MG63 (cell line): ENCODE measurements at regions not wholly inside any gene's neighbourhood (a gene's known extent, or its start where the extent isn't known, plus 50 kb on each side); places are given as distances from the start of the nearest gene placed in this dataset.
"Not testable (repeated sequence)": the region's sequence is repeated elsewhere in the genome, so short reads cannot be mapped to it uniquely, and the experiment has no call there.

Experiments used
- DNase-seq: peaks from one replicate; pipeline ENCODE4 v3.0.0-alpha.2; 2020
- H3K27me3 ChIP-seq: fragments of 250-450 bp; sonication (Bioruptor Pico); 2 replicates; pipeline ENCODE4 v1.5.1; 2020; ENCODE audit warnings: mild to moderate bottlenecking, moderate library complexity
- H3K36me3 ChIP-seq: fragments of 250-450 bp; sonication (Bioruptor Pico); 2 replicates; pipeline ENCODE4 v1.5.1; 2020; ENCODE audit warnings: mild to moderate bottlenecking, moderate library complexity
- H3K4me3 ChIP-seq: fragments of 250-450 bp; sonication (Bioruptor Pico); 2 replicates; pipeline ENCODE4 v1.5.1; 2020; ENCODE audit warnings: mild to moderate bottlenecking, moderate library complexity
- H3K9me3 ChIP-seq: fragments of 250-450 bp; sonication (Bioruptor Pico); 2 replicates; pipeline ENCODE4 v1.5.1; 2020; ENCODE audit warnings: mild to moderate bottlenecking, moderate library complexity

DNA sequence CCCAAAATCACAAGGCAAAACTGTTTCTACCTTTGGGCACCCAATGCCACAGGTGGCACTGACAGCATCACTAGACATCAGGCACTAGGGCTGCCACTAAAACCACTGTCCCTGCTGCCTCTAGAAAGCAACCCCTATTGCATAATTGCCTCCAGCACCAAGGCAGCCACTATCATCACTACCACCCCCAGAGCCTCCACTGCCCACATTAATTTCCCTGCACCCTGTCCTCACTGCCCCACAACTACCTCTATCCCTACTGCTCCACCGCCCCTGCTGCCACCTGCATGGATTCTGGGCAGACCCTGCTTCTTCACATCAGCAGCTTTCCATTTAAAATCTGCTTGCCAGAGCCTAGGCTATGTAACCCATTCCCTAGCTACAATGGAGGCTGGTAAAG is 68.6 kb upstream of the CACHD1 start:
- no peak overlapping the region for H3K4me3 ChIP-seq
- no peaks in the 10 kb centered on the region for H3K27me3 ChIP-seq
- H3K9me3 ChIP-seq = peaks cover 2% of the 10 kb centered on the region; the same call in 1 of the 2 replicates
- H3K36me3 ChIP-seq = no peaks in the 10 kb centered on the region
- no peak for DNase-seq

DNA sequence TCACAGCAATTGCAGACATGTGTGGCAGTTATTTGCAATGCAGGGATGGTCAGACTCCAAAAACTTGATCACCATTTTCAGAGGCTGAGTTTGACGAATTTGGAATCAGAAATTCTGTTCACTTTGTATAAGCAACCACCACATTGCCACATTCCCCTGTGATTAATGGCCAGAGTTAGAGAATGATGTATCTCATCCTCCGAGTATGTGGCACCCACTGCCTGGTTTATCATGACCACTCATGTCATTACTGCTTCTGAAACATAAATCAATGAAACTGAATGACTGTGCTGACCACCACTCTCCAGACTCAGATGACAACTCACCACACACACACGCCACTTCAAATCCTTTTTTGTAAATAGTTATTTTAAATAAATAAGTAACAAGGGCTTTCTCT is 66.6 kb upstream of the CACHD1 start:
- H3K27me3 ChIP-seq = no peaks in the 10 kb centered on the region
- peaks cover 2% of the 10 kb centered on the region; the same call in 1 of the 2 replicates for H3K9me3 ChIP-seq
- no peaks in the 10 kb centered on the region for H3K36me3 ChIP-seq
- H3K4me3 ChIP-seq = no peak overlapping the region
- DNase-seq = peak; percentile 53

DNA sequence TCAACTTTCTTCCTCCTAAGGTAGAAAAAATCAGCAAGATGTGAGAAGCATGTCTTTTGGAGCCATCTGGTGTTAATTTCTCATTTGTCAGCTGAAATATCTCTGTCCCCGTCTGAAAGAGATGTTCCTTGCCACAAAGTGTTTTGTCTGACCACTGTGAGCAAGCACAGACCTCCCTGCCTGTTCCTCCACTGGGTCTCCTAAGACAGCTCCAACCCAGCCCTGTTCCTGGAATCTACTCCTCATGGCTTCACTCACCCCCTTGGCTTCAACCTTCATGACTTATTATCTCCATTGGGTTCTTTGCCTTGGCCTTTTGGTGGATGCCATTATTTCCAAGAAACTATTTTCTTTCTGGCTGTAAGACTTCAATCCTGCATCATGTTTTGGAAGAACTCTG is 65.7 kb upstream of the CACHD1 start:
- no peak for DNase-seq
- Histone ChIP-seq H3K36me3 (no peaks in the 10 kb centered on the region), H3K27me3 (no peaks in the 10 kb centered on the region), H3K9me3 (peaks cover 2% of the 10 kb centered on the region; the same call in 1 of the 2 replicates), H3K4me3 (no peak overlapping the region)

DNA sequence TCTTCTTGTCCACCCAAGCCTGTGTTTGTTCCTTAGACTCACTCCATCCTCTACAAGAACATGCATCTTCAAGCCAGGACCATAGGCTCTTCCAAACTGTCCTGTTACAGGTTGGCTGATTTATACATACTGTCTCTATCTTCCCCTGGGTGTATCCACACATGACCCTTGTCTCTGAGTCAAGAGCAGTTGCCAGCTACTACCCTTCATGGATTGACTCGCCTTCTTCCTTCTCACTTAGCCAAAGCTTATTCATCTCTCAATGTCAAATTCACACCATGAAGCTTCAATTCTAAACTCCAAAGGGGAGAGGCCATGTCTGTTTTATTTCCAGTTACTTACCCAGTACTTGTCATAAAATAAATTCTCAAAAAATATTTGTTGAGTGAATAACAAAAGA is 64.1 kb upstream of the CACHD1 start:
- Histone ChIP-seq H3K4me3 (no peak overlapping the region), H3K9me3 (peaks cover 2% of the 10 kb centered on the region; the same call in 1 of the 2 replicates), H3K27me3 (no peaks in the 10 kb centered on the region), H3K36me3 (no peaks in the 10 kb centered on the region)
- no peak for DNase-seq

DNA sequence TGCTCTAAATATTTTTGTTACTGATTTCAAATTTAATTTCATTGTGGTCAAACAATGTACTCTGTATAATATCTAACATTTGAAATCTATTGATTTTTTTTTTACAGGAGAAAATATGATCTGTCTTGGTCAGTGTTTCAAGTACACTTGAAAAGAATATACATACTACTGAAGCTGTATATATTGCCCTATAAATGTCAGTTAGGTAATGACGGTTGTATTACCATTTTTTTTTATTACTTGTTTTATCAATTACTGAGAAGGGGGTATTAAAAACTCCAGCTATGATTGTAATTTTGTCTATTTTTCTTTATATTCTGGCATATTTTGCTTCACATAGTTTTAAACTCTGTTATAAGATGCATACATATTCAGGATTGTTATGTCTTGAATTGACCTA is 59.7 kb upstream of the CACHD1 start:
- no peaks in the 10 kb centered on the region for H3K36me3 ChIP-seq
- DNase-seq = no peak
- no peaks in the 10 kb centered on the region for H3K27me3 ChIP-seq
- no peaks in the 10 kb centered on the region for H3K9me3 ChIP-seq
- no peak overlapping the region for H3K4me3 ChIP-seq

DNA sequence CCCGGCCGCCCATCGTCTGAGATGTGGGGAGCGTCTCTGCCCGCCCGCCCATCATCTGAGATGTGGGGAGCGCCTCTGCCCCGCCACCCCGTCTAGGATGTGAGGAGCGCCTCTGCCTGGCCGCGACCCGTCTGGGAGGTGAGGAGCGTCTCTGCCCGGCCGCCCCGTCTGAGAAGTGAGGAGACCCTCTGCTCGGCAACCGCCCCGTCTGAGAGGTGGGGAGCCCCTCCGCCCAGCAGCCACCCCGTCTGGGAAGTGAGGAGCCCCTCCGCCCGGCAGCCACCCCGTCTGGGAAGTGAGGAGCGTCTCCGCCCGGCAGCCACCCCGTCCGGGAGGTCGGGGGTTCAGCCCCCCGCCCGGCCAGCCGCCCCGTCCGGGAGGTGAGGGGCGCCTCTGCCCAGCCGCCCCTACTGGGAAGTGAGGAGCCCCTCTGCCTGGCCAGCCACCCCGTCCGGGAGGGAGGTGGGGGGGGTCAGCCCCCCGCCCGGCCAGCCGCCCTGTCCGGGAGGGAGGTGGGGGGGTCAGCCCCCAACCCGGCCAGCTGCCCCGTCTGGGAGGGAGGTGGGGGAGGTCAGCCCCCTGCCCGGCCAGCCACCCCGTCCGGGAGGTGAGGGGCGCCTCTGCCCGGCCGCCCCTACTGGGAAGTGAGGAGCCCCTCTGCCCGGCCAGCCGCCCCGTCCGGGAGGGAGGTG is 54.9 kb upstream of the CACHD1 start:
- DNase-seq, H3K27me3 ChIP-seq, H3K36me3 ChIP-seq, H3K9me3 ChIP-seq, H3K4me3 ChIP-seq: not testable (repeated sequence)

DNA sequence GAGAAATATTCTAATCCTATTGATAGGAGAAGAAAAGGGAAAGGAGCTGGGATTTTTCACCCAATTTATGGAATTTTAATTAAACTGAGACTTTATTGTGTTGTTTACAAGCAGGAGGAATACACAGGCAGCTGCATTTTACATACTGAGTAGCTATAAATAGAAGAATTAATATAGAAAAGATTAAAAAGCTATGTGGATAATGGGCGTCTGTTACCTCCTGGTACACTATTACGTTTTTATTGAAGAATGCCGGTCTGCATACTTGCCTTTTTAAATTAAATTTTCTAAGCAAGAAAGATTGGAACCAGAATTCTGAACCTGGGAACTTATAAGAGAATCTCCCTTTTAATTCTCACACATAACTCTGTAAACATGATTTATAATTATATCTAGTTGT is 52.1 kb upstream of the CACHD1 start:
- H3K4me3 ChIP-seq = no peak overlapping the region
- H3K36me3 ChIP-seq = no peaks in the 10 kb centered on the region
- DNase-seq = no peak
- no peaks in the 10 kb centered on the region for H3K9me3 ChIP-seq
- no peaks in the 10 kb centered on the region for H3K27me3 ChIP-seq
